Spleen (tissue), 11 donors: ENCODE measurements at regions not wholly inside any gene's neighbourhood (a gene's known extent, or its start where the extent isn't known, plus 50 kb on each side); places are given as distances from the start of the nearest gene placed in this dataset.

ENCODE experiments used
- DNase-seq: peaks from one replicate; pipeline ENCODE4 v3.0.0-alpha.2; 2020
- H3K27ac ChIP-seq, 8 donors: fragments of 200-600 bp; sonication (generic) in 7 of 8; 1 replicate in 4 of 8; 2 replicates in 4 of 8; pipeline versions ENCODE4 v1.5.0 to v1.8.0; 2016 to 2021; ENCODE audit warnings: inconsistent platforms in 4 of 8, mild to moderate bottlenecking in 4 of 8, moderate library complexity in 1 of 8
- H3K27me3 ChIP-seq, 7 donors: fragments of 200-600 bp; sonication (generic) in 6 of 7; replicated peaks in 1 of 7; 1 replicate in 4 of 7; 2 replicates in 3 of 7; pipeline versions ENCODE4 v1.5.0 to v1.8.0; 2016 to 2021; ENCODE audit warnings: inconsistent platforms in 3 of 7, mild to moderate bottlenecking in 1 of 7
- H3K36me3 ChIP-seq, 6 donors: fragments of 200-600 bp; sonication (generic) in 5 of 6; 1 replicate in 4 of 6; 2 replicates in 2 of 6; pipeline versions ENCODE4 v1.5.0 to v1.8.0; 2016 to 2021; ENCODE audit warnings: inconsistent platforms in 2 of 6
- H3K4me1 ChIP-seq, 6 donors: fragments of 200-600 bp; sonication (generic) in 5 of 6; 1 replicate in 3 of 6; 2 replicates in 3 of 6; pipeline versions ENCODE4 v1.5.0 to v1.8.0; 2016 to 2021; ENCODE audit warnings: inconsistent platforms in 3 of 6
- H3K4me3 ChIP-seq, 8 donors: fragments of 200-600 bp; sonication (generic) in 7 of 8; 1 replicate in 4 of 8; 2 replicates in 4 of 8; pipeline versions ENCODE4 v1.5.0 to v1.8.0; 2016 to 2021; ENCODE audit warnings: inconsistent platforms in 4 of 8, mild to moderate bottlenecking in 4 of 8, moderate library complexity in 2 of 8
- H3K9me3 ChIP-seq, 8 donors: fragments of 200-600 bp; sonication (generic) in 7 of 8; 1 replicate in 4 of 8; 2 replicates in 4 of 8; pipeline versions ENCODE4 v1.5.0 to v1.8.0; 2016 to 2021; ENCODE audit warnings: inconsistent platforms in 4 of 8
- POLR2A ChIP-seq, 3 donors: fragments of 450-650 bp; IDR thresholded peaks; one replicate each; pipeline ENCODE4 v1.5.1; 2017; ENCODE audit warnings: antibody characterized with exemption in 3 of 3, mild to moderate bottlenecking in 1 of 3
- POLR2AphosphoS5 ChIP-seq, 3 donors: sonication (generic); formaldehyde crosslinking; IDR thresholded peaks; one replicate each; pipeline ENCODE4 v1.5.1; 2017; ENCODE audit warnings: antibody characterized with exemption in 3 of 3
- WGBS, 5 donors: extraction: QIAGEN DNeasy Blood & Tissue Kit in 3 of 5; methylation state at CpG; one replicate each; pipeline versions ENCODE4 v1.1.5 to v1.1.7; 2013 to 2018; 5-methylcytosine and 5-hydroxymethylcytosine counted together
- intact Hi-C: fragments of 100-400 bp; cut with DNase I; formaldehyde crosslinking; loops from one replicate; pipeline ENCODE4 v1.15.0; 2023; ENCODE audit warnings: low total_unique reads
- TF ChIP-seq, protein P1 (sequence below), 11 experiments: fragments of 200-600 bp in 7 of 11; fragments of 450-650 bp in 4 of 11; sonication (generic) in 4 of 11; IDR thresholded peaks in 8 of 11; conservative IDR thresholded peaks in 3 of 11; 1 replicate in 7 of 11; 2 replicates in 4 of 11; pipeline versions ENCODE4 v1.4.0 to v1.8.0; 2016 to 2021; ENCODE audit warnings: antibody characterized with exemption in 11 of 11, inconsistent platforms in 4 of 11, mild to moderate bottlenecking in 1 of 11
- donor health status: healthy with polysubstance abuse.
- donor health status: DM: no; HTN: no; CAD: no; lungs with moderate emphysema.
- donor health status: DM: no; HTN: no; CAD: no.
- donor health status: Bipolar disorder and iron deficiency.
- donor health status: healthy.
- donor health status: DM: no; HTN: no; CAD: no.
- donor health status: DM: yes; HTN: yes; CAD: no.

DNA sequence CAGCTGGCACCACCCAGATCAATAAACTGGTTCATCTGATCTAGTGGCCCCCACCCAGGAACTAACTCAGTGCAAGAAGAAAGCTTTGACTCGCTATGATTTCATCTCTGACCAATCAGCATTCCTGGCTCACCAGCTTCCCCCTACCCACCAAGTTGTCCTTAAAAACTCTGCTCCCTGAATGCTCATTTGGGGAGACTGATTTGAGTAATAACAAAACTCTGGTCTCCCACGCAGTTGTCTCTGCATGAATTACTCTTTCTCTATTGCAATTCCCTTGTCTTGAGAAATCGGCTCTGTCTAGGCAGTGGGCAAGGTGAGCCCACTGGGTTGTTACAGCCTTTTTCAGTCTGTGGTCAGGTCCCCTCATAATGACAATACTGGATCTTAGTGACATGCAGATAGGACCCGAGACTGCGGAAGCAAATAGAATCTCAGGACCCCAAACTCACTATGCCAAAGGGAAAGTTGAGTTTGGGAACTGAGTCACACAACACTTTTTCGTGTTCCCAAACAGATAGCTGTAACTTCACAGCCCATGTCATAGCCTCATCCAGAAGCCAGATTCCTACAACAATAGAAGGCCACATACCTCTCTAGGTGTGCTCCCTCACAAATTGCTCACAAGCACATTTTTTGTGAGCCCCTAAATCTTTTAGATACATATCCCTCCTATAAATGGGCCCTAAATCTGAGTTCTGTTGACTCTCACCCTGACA, 175.2 kb upstream of the RAI14 start:
- intact Hi-C loops, result loop anchor here (10.0 kb wide), 1 partner anchor 414 kb away; no protein-coding TSS in a partner anchor
- Histone ChIP-seq H3K4me3 (no peak overlapping the region), H3K4me1 (peaks cover 0 to 3% (median 0%) of the 10 kb centered on the region in 6 donors), H3K36me3 (no peaks in the 10 kb centered on the region), H3K9me3 (peaks cover 0 to 13% (median 0%) of the 10 kb centered on the region in 8 donors), H3K27ac (no peak overlapping the region), H3K27me3 (peaks cover 0 to 15% (median 0%) of the 10 kb centered on the region in 7 donors)
- WGBS, 5 donors, result 67 to 86% (median 78%) methylated on average over 6 of the region's 6 CpGs
- TF ChIP-seq, protein P1, sequence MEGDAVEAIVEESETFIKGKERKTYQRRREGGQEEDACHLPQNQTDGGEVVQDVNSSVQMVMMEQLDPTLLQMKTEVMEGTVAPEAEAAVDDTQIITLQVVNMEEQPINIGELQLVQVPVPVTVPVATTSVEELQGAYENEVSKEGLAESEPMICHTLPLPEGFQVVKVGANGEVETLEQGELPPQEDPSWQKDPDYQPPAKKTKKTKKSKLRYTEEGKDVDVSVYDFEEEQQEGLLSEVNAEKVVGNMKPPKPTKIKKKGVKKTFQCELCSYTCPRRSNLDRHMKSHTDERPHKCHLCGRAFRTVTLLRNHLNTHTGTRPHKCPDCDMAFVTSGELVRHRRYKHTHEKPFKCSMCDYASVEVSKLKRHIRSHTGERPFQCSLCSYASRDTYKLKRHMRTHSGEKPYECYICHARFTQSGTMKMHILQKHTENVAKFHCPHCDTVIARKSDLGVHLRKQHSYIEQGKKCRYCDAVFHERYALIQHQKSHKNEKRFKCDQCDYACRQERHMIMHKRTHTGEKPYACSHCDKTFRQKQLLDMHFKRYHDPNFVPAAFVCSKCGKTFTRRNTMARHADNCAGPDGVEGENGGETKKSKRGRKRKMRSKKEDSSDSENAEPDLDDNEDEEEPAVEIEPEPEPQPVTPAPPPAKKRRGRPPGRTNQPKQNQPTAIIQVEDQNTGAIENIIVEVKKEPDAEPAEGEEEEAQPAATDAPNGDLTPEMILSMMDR (IDR thresholded peaks at IDR 0.05 in 8 of 11, conservative IDR thresholded peaks at IDR 0.05 in 3 of 11), result no peak
- TF ChIP-seq POLR2AphosphoS5 (IDR thresholded peaks at IDR 0.05) (no peak), POLR2A (IDR thresholded peaks at IDR 0.05) (no peak)
- DNase-seq, result no peak

DNA sequence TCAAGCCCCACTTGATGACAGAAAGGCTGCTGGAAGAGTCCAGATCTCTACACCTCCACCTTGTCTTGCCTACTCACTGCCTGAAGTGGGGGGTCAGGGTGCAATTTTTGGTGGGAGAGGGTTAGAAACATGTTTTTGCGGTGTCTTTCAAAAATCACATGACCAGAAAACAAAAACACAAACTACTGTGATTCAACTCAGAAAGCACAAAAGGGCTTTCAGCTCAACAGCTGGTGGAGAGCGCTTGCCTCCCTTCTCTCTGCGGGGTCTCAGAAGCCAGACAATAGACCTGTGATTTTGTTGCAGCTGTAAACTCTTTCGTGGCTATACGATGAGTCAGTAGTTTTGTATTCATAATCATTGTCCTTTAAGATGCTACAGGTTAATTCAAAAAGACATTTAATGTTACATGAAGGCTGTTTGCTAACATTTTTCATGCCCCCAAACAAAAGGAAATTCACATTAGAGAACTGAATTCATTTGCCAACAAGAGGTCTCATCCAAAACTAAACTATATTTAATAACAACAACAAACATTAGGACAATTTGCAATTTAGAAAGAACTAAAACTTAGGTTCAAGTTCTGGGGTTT, 172.6 kb upstream of the RAI14 start:
- intact Hi-C loops, result loop anchor here (10.0 kb wide), 1 partner anchor 411 kb away; no protein-coding TSS in a partner anchor
- Histone ChIP-seq H3K4me3 (no peak overlapping the region), H3K27me3 (peaks cover 0 to 8% (median 0%) of the 10 kb centered on the region in 7 donors), H3K36me3 (no peaks in the 10 kb centered on the region), H3K27ac (no peak overlapping the region), H3K9me3 (peaks cover 0 to 13% (median 0%) of the 10 kb centered on the region in 8 donors), H3K4me1 (peaks cover 0 to 12% (median 5%) of the 10 kb centered on the region in 6 donors)
- 62 to 79% (median 70%) methylated on average over 5 of the region's 5 CpGs for WGBS, 5 donors
- no peak for DNase-seq
- no peak for TF ChIP-seq POLR2A (IDR thresholded peaks at IDR 0.05)
- no peak for TF ChIP-seq POLR2AphosphoS5 (IDR thresholded peaks at IDR 0.05)
- TF ChIP-seq, protein P1 (IDR thresholded peaks at IDR 0.05 in 8 of 11, conservative IDR thresholded peaks at IDR 0.05 in 3 of 11), result no peak

DNA sequence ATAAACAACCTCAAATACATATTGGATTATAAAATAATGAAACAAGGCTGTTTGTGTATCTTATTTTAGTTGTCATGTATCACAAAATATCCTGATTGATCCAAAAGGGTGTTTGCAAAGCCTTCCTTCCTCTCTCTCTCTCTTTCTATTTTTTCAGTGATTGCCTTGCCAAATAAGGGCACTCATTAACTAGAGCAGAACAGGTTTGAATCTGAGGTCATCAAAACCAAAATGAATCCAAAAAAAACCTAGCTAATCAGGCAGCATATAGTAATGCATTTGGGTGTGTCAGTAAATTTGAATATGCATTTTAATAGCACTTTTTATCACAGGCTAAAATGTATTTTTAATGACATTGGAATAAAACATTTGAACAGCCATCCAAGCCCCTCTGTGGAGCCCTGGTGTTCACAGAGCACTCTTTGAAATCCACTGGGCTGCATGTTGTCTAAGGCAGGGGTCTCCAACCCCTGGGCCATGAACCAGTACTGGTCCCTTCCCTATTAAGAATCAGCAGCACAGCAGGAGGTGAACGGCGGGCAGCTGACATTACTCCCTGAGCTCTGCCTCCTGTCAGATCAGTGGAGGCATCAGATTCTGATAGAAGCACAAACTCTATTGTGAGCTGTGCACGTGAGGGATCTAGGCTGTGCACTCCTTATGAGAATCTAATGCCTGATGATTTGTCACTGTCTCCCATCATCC, 171.8 kb upstream of the RAI14 start:
- Histone ChIP-seq H3K27me3 (peaks cover 0 to 3% (median 0%) of the 10 kb centered on the region in 7 donors), H3K27ac (no peak overlapping the region), H3K4me3 (no peak overlapping the region), H3K36me3 (no peaks in the 10 kb centered on the region), H3K4me1 (peaks cover 0 to 12% (median 5%) of the 10 kb centered on the region in 6 donors), H3K9me3 (peaks cover 0 to 13% (median 0%) of the 10 kb centered on the region in 8 donors)
- DNase-seq, result no peak
- TF ChIP-seq POLR2A (IDR thresholded peaks at IDR 0.05) (no peak), POLR2AphosphoS5 (IDR thresholded peaks at IDR 0.05) (no peak)
- TF ChIP-seq, protein P1 (IDR thresholded peaks at IDR 0.05 in 8 of 11, conservative IDR thresholded peaks at IDR 0.05 in 3 of 11), result no peak
- WGBS, 5 donors, result 57 to 89% (median 74%) methylated on average over 3 of the region's 3 CpGs
- intact Hi-C loops, result loop anchor here (10.0 kb wide), 1 partner anchor 410 kb away; no protein-coding TSS in a partner anchor

GRCh38 chr5:34485768-34486030, 170.4 kb upstream of the RAI14 start:
- H3K27me3 ChIP-seq, result peaks cover 0 to 3% (median 0%) of the 10 kb centered on the region in 7 donors
- peaks cover 0 to 12% (median 5%) of the 10 kb centered on the region in 6 donors for H3K4me1 ChIP-seq
- no peak for DNase-seq
- no peak for TF ChIP-seq POLR2AphosphoS5 (IDR thresholded peaks at IDR 0.05)
- TF ChIP-seq, protein P1 (IDR thresholded peaks at IDR 0.05 in 8 of 11, conservative IDR thresholded peaks at IDR 0.05 in 3 of 11), result no peak
- no peak for TF ChIP-seq POLR2A (IDR thresholded peaks at IDR 0.05)
- H3K9me3 ChIP-seq, result peaks cover 0 to 13% (median 0%) of the 10 kb centered on the region in 8 donors
- intact Hi-C loops, result loop anchor here (10.0 kb wide), 1 partner anchor 409 kb away; no protein-coding TSS in a partner anchor
- H3K4me3 ChIP-seq, result no peak overlapping the region
- no peak overlapping the region for H3K27ac ChIP-seq
- H3K36me3 ChIP-seq, result no peaks in the 10 kb centered on the region
